ENCODE measurements at regions not wholly inside any gene's neighbourhood (a gene's known extent, or its start where the extent isn't known, plus 50 kb on each side); places are given as distances from the start of the nearest gene placed in this dataset.
"Not testable (repeated sequence)": the region's sequence is repeated elsewhere in the genome, so short reads cannot be mapped to it uniquely, and the experiment has no call there.

DNA sequence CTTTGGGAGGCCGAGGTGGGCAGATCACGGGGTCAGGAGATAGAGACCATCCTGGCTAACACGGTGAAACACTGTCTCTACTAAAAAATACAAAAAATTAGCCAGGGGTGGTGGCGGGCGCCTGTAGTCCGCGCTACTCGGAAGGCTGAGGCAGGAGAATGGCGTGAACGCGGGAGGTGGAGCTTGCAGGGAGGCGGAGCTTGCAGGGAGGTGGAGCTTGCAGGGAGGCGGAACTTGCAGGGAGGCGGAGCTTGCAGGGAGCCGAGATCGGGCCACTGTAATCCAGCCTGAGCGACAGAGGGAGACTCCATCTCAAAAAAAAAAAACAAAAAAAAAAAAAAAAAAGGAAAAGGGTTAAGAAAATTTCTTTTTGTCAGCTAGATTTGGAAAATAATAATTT, 842.8 kb upstream of the COBL start:
- TF ChIP-seq, protein P1, sequence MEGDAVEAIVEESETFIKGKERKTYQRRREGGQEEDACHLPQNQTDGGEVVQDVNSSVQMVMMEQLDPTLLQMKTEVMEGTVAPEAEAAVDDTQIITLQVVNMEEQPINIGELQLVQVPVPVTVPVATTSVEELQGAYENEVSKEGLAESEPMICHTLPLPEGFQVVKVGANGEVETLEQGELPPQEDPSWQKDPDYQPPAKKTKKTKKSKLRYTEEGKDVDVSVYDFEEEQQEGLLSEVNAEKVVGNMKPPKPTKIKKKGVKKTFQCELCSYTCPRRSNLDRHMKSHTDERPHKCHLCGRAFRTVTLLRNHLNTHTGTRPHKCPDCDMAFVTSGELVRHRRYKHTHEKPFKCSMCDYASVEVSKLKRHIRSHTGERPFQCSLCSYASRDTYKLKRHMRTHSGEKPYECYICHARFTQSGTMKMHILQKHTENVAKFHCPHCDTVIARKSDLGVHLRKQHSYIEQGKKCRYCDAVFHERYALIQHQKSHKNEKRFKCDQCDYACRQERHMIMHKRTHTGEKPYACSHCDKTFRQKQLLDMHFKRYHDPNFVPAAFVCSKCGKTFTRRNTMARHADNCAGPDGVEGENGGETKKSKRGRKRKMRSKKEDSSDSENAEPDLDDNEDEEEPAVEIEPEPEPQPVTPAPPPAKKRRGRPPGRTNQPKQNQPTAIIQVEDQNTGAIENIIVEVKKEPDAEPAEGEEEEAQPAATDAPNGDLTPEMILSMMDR (IDR thresholded peaks at IDR 0.05), result not testable (repeated sequence)
- not testable (repeated sequence) for TF ChIP-seq EP300 (IDR thresholded peaks at IDR 0.05)
